ENCODE measurements at regions not wholly inside any gene's neighbourhood (a gene's known extent, or its start where the extent isn't known, plus 50 kb on each side); places are given as distances from the start of the nearest gene placed in this dataset.

- no peak overlapping the region for H3K4me3 ChIP-seq
- in situ Hi-C loops (cut with MboI; ENCODE audit: low pct_unique_long_range_greater_than_20kb in 2 of 9, low sequenced_read_pairs in 9 of 9, unreplicated experiment in 9 of 9), result no loop called here
- 0 to 100% (median 100%) methylated on average over 1 of the region's 1 CpG; no CpG with 5 or more reads in 3 of the 10 experiments for WGBS, 10 experiments
- no peak overlapping the region for H3K27ac ChIP-seq
- H3K4me1 ChIP-seq (replicated peaks in 1 of 2), result peaks cover 5 to 15% of the 10 kb centered on the region in 2 donors
- no peak for ATAC-seq (replicated peaks in 6 of 8)
Observed at GRCh38 chr18:27856820-27857219, 320.1 kb downstream of the CDH2 start.

- H3K4me3 ChIP-seq, result no peak overlapping the region
- in situ Hi-C loops (cut with MboI; ENCODE audit: low pct_unique_long_range_greater_than_20kb in 2 of 9, low sequenced_read_pairs in 9 of 9, unreplicated experiment in 9 of 9), result no loop called here
- H3K27ac ChIP-seq, result no peak overlapping the region
- no peak for ATAC-seq (replicated peaks in 6 of 8)
- peaks cover 0 to 5% of the 10 kb centered on the region in 2 donors for H3K4me1 ChIP-seq (replicated peaks in 1 of 2)
Observed at GRCh38 chr18:27855486-27855885, 321.4 kb downstream of the CDH2 start.

GRCh38 chr18:27854631-27855030, 322.3 kb downstream of the CDH2 start:
- 18 to 100% (median 83%) methylated on average over 1 of the region's 1 CpG; no CpG with 5 or more reads in 1 of the 10 experiments for WGBS, 10 experiments
- in situ Hi-C loops (cut with MboI; ENCODE audit: low pct_unique_long_range_greater_than_20kb in 2 of 9, low sequenced_read_pairs in 9 of 9, unreplicated experiment in 9 of 9), result no loop called here
- ATAC-seq (replicated peaks in 6 of 8), result no peak
- Histone ChIP-seq H3K4me1 (replicated peaks in 1 of 2) (peaks cover 0 to under 1% of the 10 kb centered on the region in 2 donors), H3K4me3 (no peak overlapping the region), H3K27ac (no peak overlapping the region)

- Histone ChIP-seq H3K4me3 (no peak overlapping the region), H3K27ac (no peak overlapping the region), H3K4me1 (replicated peaks in 1 of 2) (no peaks in the 10 kb centered on the region)
- no peak for ATAC-seq (replicated peaks in 6 of 8)
- in situ Hi-C loops (cut with MboI; ENCODE audit: low pct_unique_long_range_greater_than_20kb in 2 of 9, low sequenced_read_pairs in 9 of 9, unreplicated experiment in 9 of 9), result no loop called here
- 0 to 100% (median 88%) methylated on average over 2 to 4 of the region's 4 CpGs; no CpG with 5 or more reads in 1 of the 10 experiments for WGBS, 10 experiments
Observed at GRCh38 chr18:27848336-27848735, 328.6 kb downstream of the CDH2 start.

- Histone ChIP-seq H3K4me1 (replicated peaks in 1 of 2) (no peaks in the 10 kb centered on the region), H3K4me3 (no peak overlapping the region), H3K27ac (no peak overlapping the region)
- peak in 1 of 8 experiments; percentile 63 for ATAC-seq (replicated peaks in 6 of 8)
- in situ Hi-C loops (cut with MboI; ENCODE audit: low pct_unique_long_range_greater_than_20kb in 2 of 9, low sequenced_read_pairs in 9 of 9, unreplicated experiment in 9 of 9), result no loop called here
- 13 to 100% (median 81%) methylated on average over 1 to 4 of the region's 4 CpGs for whole genome bisulfite sequencing, 10 experiments
Observed at GRCh38 chr18:27847412-27847811, 329.5 kb downstream of the CDH2 start.

GRCh38 chr18:27845897-27846296, 331.0 kb downstream of the CDH2 start:
- H3K27ac ChIP-seq, result no peak overlapping the region
- ATAC-seq (replicated peaks in 6 of 8), result no peak
- H3K4me3 ChIP-seq, result no peak overlapping the region
- WGBS, 10 experiments, result 0 to 100% (median 64%) methylated on average over 1 to 2 of the region's 2 CpGs; no CpG with 5 or more reads in 4 of the 10 experiments
- in situ Hi-C loops (cut with MboI; ENCODE audit: low pct_unique_long_range_greater_than_20kb in 2 of 9, low sequenced_read_pairs in 9 of 9, unreplicated experiment in 9 of 9), result no loop called here
- no peaks in the 10 kb centered on the region for H3K4me1 ChIP-seq (replicated peaks in 1 of 2)

- in situ Hi-C loops (cut with MboI; ENCODE audit: low pct_unique_long_range_greater_than_20kb in 2 of 9, low sequenced_read_pairs in 9 of 9, unreplicated experiment in 9 of 9), result no loop called here
- Histone ChIP-seq H3K4me3 (no peak overlapping the region), H3K4me1 (replicated peaks in 1 of 2) (no peaks in the 10 kb centered on the region), H3K27ac (no peak overlapping the region)
- ATAC-seq (replicated peaks in 6 of 8), result no peak
- 0 to 90% (median 61%) methylated on average over 1 to 3 of the region's 3 CpGs; no CpG with 5 or more reads in 4 of the 10 experiments for WGBS, 10 experiments
Observed at GRCh38 chr18:27843783-27844777, 332.9 kb downstream of the CDH2 start.

- Histone ChIP-seq H3K4me3 (no peak overlapping the region), H3K27ac (no peak overlapping the region), H3K4me1 (replicated peaks in 1 of 2) (no peaks in the 10 kb centered on the region)
- 0 to 92% (median 58%) methylated on average over 1 to 2 of the region's 2 CpGs; no CpG with 5 or more reads in 5 of the 10 experiments for WGBS, 10 experiments
- in situ Hi-C loops (cut with MboI; ENCODE audit: low pct_unique_long_range_greater_than_20kb in 2 of 9, low sequenced_read_pairs in 9 of 9, unreplicated experiment in 9 of 9), result no loop called here
- ATAC-seq (replicated peaks in 6 of 8), result no peak
Observed at GRCh38 chr18:27839141-27839540, 337.8 kb downstream of the CDH2 start.

- H3K4me1 ChIP-seq (replicated peaks in 1 of 2), result no peaks in the 10 kb centered on the region
- H3K4me3 ChIP-seq, result no peak overlapping the region
- in situ Hi-C loops (cut with MboI; ENCODE audit: low pct_unique_long_range_greater_than_20kb in 2 of 9, low sequenced_read_pairs in 9 of 9, unreplicated experiment in 9 of 9), result no loop called here
- H3K27ac ChIP-seq, result no peak overlapping the region
- ATAC-seq (replicated peaks in 6 of 8), result no peak
Observed at GRCh38 chr18:27838225-27838624, 338.7 kb downstream of the CDH2 start.

- Histone ChIP-seq H3K4me3 (no peak overlapping the region), H3K27ac (no peak overlapping the region), H3K4me1 (replicated peaks in 1 of 2) (peaks cover 7 to 17% of the 10 kb centered on the region in 2 donors)
- in situ Hi-C loops (cut with MboI; ENCODE audit: low pct_unique_long_range_greater_than_20kb in 2 of 9, low sequenced_read_pairs in 9 of 9, unreplicated experiment in 9 of 9), result no loop called here
- ATAC-seq (replicated peaks in 6 of 8), result peak in 2 of 8 experiments; percentile 20 to 27
- 0 to 87% (median 63%) methylated on average over 1 to 2 of the region's 2 CpGs; no CpG with 5 or more reads in 1 of the 10 experiments for WGBS, 10 experiments
Observed at GRCh38 chr18:27826101-27826500, 350.8 kb downstream of the CDH2 start.

GRCh38 chr18:27825689-27826088, 351.2 kb downstream of the CDH2 start:
- Histone ChIP-seq H3K4me3 (no peak overlapping the region), H3K4me1 (replicated peaks in 1 of 2) (peaks cover 7 to 17% of the 10 kb centered on the region in 2 donors), H3K27ac (no peak overlapping the region)
- WGBS, 10 experiments, result 20 to 100% (median 56%) methylated on average over 1 to 2 of the region's 2 CpGs; no CpG with 5 or more reads in 6 of the 10 experiments
- in situ Hi-C loops (cut with MboI; ENCODE audit: low pct_unique_long_range_greater_than_20kb in 2 of 9, low sequenced_read_pairs in 9 of 9, unreplicated experiment in 9 of 9), result no loop called here
- peak in 5 of 8 experiments; percentile 74 to 83 (median 77) for ATAC-seq (replicated peaks in 6 of 8)

- 7 to 63% (median 24%) methylated on average over 1 to 5 of the region's 5 CpGs; no CpG with 5 or more reads in 1 of the 10 experiments for WGBS, 10 experiments
- ATAC-seq (replicated peaks in 6 of 8), result peak in 5 of 8 experiments; percentile 70 to 86 (median 80)
- no peak overlapping the region for H3K4me3 ChIP-seq
- peaks cover 7 to 17% of the 10 kb centered on the region in 2 donors for H3K4me1 ChIP-seq (replicated peaks in 1 of 2)
- in situ Hi-C loops (cut with MboI; ENCODE audit: low pct_unique_long_range_greater_than_20kb in 2 of 9, low sequenced_read_pairs in 9 of 9, unreplicated experiment in 9 of 9), result no loop called here
- H3K27ac ChIP-seq, result no peak overlapping the region
Observed at GRCh38 chr18:27824841-27825681, 351.9 kb downstream of the CDH2 start.

GRCh38 chr18:27824275-27824674, 352.7 kb downstream of the CDH2 start:
- Histone ChIP-seq H3K4me1 (replicated peaks in 1 of 2) (peaks cover 7 to 17% of the 10 kb centered on the region in 2 donors), H3K4me3 (no peak overlapping the region), H3K27ac (no peak overlapping the region)
- 16 to 100% (median 87%) methylated on average over 1 to 4 of the region's 4 CpGs for WGBS, 10 experiments
- no peak for ATAC-seq (replicated peaks in 6 of 8)
- in situ Hi-C loops (cut with MboI; ENCODE audit: low pct_unique_long_range_greater_than_20kb in 2 of 9, low sequenced_read_pairs in 9 of 9, unreplicated experiment in 9 of 9), result no loop called here

Data from motor neuron (in vitro differentiated cells).